Keratinocyte (primary cell): ENCODE measurements at regions not wholly inside any gene's neighbourhood (a gene's known extent, or its start where the extent isn't known, plus 50 kb on each side); places are given as distances from the start of the nearest gene placed in this dataset.

ENCODE experiments used
- DNase-seq: peaks from one replicate; pipeline ENCODE4 v3.0.0-alpha.2; 2011; ENCODE audit warnings: low read depth, missing footprints, low spot score
- FAIRE-seq: peaks from 2 replicates; lab custom pipeline; 2011; peaks lifted over from hg19 to GRCh38; lab: Jason Lieb, UNC
- H2AFZ ChIP-seq: 2 replicates; pipeline ENCODE4 v1.6.0; 2012; ENCODE audit warnings: low read length, control low read depth, inconsistent platforms; ENCODE audit not compliant: control insufficient read depth
- H3K27ac ChIP-seq: 2 replicates; pipeline ENCODE4 v1.5.1; 2011; ENCODE audit warnings: low read length; ENCODE audit not compliant: control insufficient read depth, insufficient read depth
- H3K27me3 ChIP-seq: 3 replicates; pipeline ENCODE4 v1.6.0; 2011; ENCODE audit warnings: low read length; ENCODE audit not compliant: control insufficient read depth, insufficient read depth; ENCODE audit errors: extremely low read depth
- H3K36me3 ChIP-seq, 2 experiments: 2 replicates in 1 of 2; 3 replicates in 1 of 2; pipeline ENCODE4 v1.5.1; 2011; ENCODE audit warnings: low read length in 2 of 2, mild to moderate bottlenecking in 1 of 2; ENCODE audit not compliant: control insufficient read depth in 2 of 2, insufficient read depth in 2 of 2; ENCODE audit errors: extremely low read depth in 1 of 2
- H3K4me1 ChIP-seq: 3 replicates; pipeline ENCODE4 v1.5.1; 2011; ENCODE audit warnings: low read length; ENCODE audit not compliant: control insufficient read depth, insufficient read depth; ENCODE audit errors: extremely low read depth
- H3K4me2 ChIP-seq: 3 replicates; pipeline ENCODE4 v1.6.0; 2011; ENCODE audit warnings: low read depth, low read length; ENCODE audit not compliant: control insufficient read depth, insufficient read depth; ENCODE audit errors: extremely low read depth
- H3K4me3 ChIP-seq, 3 experiments: fragments of 200-600 bp in 1 of 3; sonication (generic) in 1 of 3; 2 replicates in 2 of 3; 3 replicates in 1 of 3; pipeline ENCODE4 v1.5.1; 2011 to 2016; ENCODE audit warnings: low read length in 3 of 3, mild to moderate bottlenecking in 3 of 3, control low read depth in 2 of 3, inconsistent platforms in 1 of 3, low read depth in 1 of 3, mixed read lengths in 1 of 3, mixed run types in 1 of 3, moderate library complexity in 1 of 3; ENCODE audit not compliant: control insufficient read depth in 2 of 3, insufficient read depth in 2 of 3; ENCODE audit errors: extremely low read depth in 1 of 3
- H3K79me2 ChIP-seq: 2 replicates; pipeline ENCODE4 v1.6.0; 2012; ENCODE audit warnings: low read length; ENCODE audit not compliant: control insufficient read depth, insufficient read depth
- H3K9ac ChIP-seq: 3 replicates; pipeline ENCODE4 v1.6.0; 2011; ENCODE audit warnings: low read length; ENCODE audit not compliant: control insufficient read depth, insufficient read depth; ENCODE audit errors: extremely low read depth
- H3K9me1 ChIP-seq: 3 replicates; pipeline ENCODE4 v1.6.0; 2011; ENCODE audit warnings: low read length; ENCODE audit not compliant: control insufficient read depth, insufficient read depth; ENCODE audit errors: extremely low read depth
- H3K9me3 ChIP-seq: 2 replicates; pipeline ENCODE4 v1.5.1; 2012; ENCODE audit warnings: low read depth, low read length; ENCODE audit not compliant: control insufficient read depth
- H4K20me1 ChIP-seq: 3 replicates; pipeline ENCODE4 v1.6.0; 2011; ENCODE audit warnings: low read length; ENCODE audit not compliant: control insufficient read depth, insufficient read depth; ENCODE audit errors: extremely low read depth
- CTCF ChIP-seq, 3 experiments: IDR thresholded peaks in 1 of 3; conservative IDR thresholded peaks in 1 of 3; optimal IDR thresholded peaks in 1 of 3; 2 replicates in 2 of 3; 3 replicates in 1 of 3; pipeline versions ENCODE3 to v1.5.1; 2011; ENCODE audit warnings: low read length in 3 of 3, mild to moderate bottlenecking in 3 of 3, moderate library complexity in 2 of 3, control low read depth in 1 of 3, inconsistent platforms in 1 of 3; ENCODE audit not compliant: insufficient read depth in 2 of 3; ENCODE audit errors: extremely low read depth in 1 of 3
- EZH2 ChIP-seq: IDR thresholded peaks from one replicate; pipeline ENCODE4 v1.6.1; 2012; ENCODE audit warnings: inconsistent platforms, mild to moderate bottlenecking, low read length, moderate library complexity
- dilution Hi-C: fragments of 300-500 bp; cut with MboI; formaldehyde crosslinking; loops from one replicate; pipeline ENCODE4 v1.7.0; 2020; ENCODE audit warnings: low sequenced_read_pairs; ENCODE audit not compliant: extremely low pct_ligation_motif_present

GRCh38 chr7:12124028-12124427 lies 87.1 kb upstream of the TMEM106B start:
- Histone ChIP-seq H3K27me3 (no peaks in the 10 kb centered on the region), H3K9me3 (no peaks in the 10 kb centered on the region), H3K4me1 (no peaks in the 10 kb centered on the region), H2AFZ (no peak overlapping the region), H3K9me1 (no peaks in the 10 kb centered on the region), H3K27ac (no peak overlapping the region), H3K4me3 (no peak overlapping the region), H3K79me2 (no peaks in the 10 kb centered on the region), H3K36me3 (no peaks in the 10 kb centered on the region), H3K4me2 (no peak overlapping the region), H3K9ac (no peak overlapping the region), H4K20me1 (no peaks in the 10 kb centered on the region)
- no peak for FAIRE-seq
- no peak for DNase-seq
- TF ChIP-seq EZH2 (no peak), CTCF (optimal IDR thresholded peaks at IDR 0.05 in 1 of 3, IDR thresholded peaks at IDR 0.05 in 1 of 3, conservative IDR thresholded peaks at IDR 0.05 in 1 of 3; ENCODE audit: extremely low read depth in 1 of 3, insufficient read depth in 2 of 3, low read length in 3 of 3) (no peak)
- dilution Hi-C loops, result no loop called here

- dilution Hi-C loops, result no loop called here
- H3K9me1 ChIP-seq, result no peaks in the 10 kb centered on the region
- H3K79me2 ChIP-seq, result no peaks in the 10 kb centered on the region
- H3K27me3 ChIP-seq, result no peaks in the 10 kb centered on the region
- H3K4me1 ChIP-seq, result no peaks in the 10 kb centered on the region
- no peak overlapping the region for H3K27ac ChIP-seq
- no peak overlapping the region for H2AFZ ChIP-seq
- H3K36me3 ChIP-seq, result no peaks in the 10 kb centered on the region
- H4K20me1 ChIP-seq, result no peaks in the 10 kb centered on the region
- DNase-seq, result no peak
- no peak for FAIRE-seq
- TF ChIP-seq EZH2 (no peak), CTCF (optimal IDR thresholded peaks at IDR 0.05 in 1 of 3, IDR thresholded peaks at IDR 0.05 in 1 of 3, conservative IDR thresholded peaks at IDR 0.05 in 1 of 3; ENCODE audit: extremely low read depth in 1 of 3, insufficient read depth in 2 of 3, low read length in 3 of 3) (no peak)
- H3K9ac ChIP-seq, result no peak overlapping the region
- H3K9me3 ChIP-seq, result no peaks in the 10 kb centered on the region
- no peak overlapping the region for H3K4me3 ChIP-seq
- H3K4me2 ChIP-seq, result no peak overlapping the region
Measured at GRCh38 chr7:12127455-12127854, 83.6 kb upstream of the TMEM106B start.
